ENCODE measurements at regions not wholly inside any gene's neighbourhood (a gene's known extent, or its start where the extent isn't known, plus 50 kb on each side); places are given as distances from the start of the nearest gene placed in this dataset.

- Histone ChIP-seq H2AFZ (ENCODE audit: low read length) (no peak overlapping the region), H3F3A (ENCODE audit: low read depth) (no peaks in the 10 kb centered on the region), H3K4me2 (ENCODE audit: low read depth, low read length, poor library complexity, severe bottlenecking) (no peak overlapping the region), H3K27me3 (ENCODE audit: insufficient read depth, low read length, poor library complexity, severe bottlenecking) (no peaks in the 10 kb centered on the region), H3K4me1 (ENCODE audit: insufficient read depth, low read length, poor library complexity, severe bottlenecking) (no peaks in the 10 kb centered on the region), H3K79me2 (ENCODE audit: insufficient read depth, low read length) (no peaks in the 10 kb centered on the region), H3K9me2 (replicated peaks; ENCODE audit: low read depth, low read length) (no peaks in the 10 kb centered on the region), H3K9me3 (ENCODE audit: insufficient read depth, low read depth, low read length) (no peaks in the 10 kb centered on the region), H3K9ac (ENCODE audit: low read depth, low read length, poor library complexity, severe bottlenecking) (no peak overlapping the region), H3K36me3 (ENCODE audit: insufficient read depth, low read length) (no peaks in the 10 kb centered on the region), H4K20me1 (ENCODE audit: insufficient read depth, low read length, poor library complexity, severe bottlenecking) (no peaks in the 10 kb centered on the region), H3K4me3 (ENCODE audit: low read length, poor library complexity, severe bottlenecking) (no peak overlapping the region)
- TF ChIP-seq, protein P1, sequence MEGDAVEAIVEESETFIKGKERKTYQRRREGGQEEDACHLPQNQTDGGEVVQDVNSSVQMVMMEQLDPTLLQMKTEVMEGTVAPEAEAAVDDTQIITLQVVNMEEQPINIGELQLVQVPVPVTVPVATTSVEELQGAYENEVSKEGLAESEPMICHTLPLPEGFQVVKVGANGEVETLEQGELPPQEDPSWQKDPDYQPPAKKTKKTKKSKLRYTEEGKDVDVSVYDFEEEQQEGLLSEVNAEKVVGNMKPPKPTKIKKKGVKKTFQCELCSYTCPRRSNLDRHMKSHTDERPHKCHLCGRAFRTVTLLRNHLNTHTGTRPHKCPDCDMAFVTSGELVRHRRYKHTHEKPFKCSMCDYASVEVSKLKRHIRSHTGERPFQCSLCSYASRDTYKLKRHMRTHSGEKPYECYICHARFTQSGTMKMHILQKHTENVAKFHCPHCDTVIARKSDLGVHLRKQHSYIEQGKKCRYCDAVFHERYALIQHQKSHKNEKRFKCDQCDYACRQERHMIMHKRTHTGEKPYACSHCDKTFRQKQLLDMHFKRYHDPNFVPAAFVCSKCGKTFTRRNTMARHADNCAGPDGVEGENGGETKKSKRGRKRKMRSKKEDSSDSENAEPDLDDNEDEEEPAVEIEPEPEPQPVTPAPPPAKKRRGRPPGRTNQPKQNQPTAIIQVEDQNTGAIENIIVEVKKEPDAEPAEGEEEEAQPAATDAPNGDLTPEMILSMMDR (conservative IDR thresholded peaks at IDR 0.05; ENCODE audit: low read length), result no peak
- no peak for TF ChIP-seq EZH2phosphoT487 (IDR thresholded peaks at IDR 0.05; ENCODE audit: borderline replicate concordance)
Observed at GRCh38 chr6:154611847-154612246, 101.4 kb upstream of the CNKSR3 start.

- Histone ChIP-seq H3K9me2 (replicated peaks; ENCODE audit: low read depth, low read length) (no peaks in the 10 kb centered on the region), H3F3A (ENCODE audit: low read depth) (no peaks in the 10 kb centered on the region), H3K4me1 (ENCODE audit: insufficient read depth, low read length, poor library complexity, severe bottlenecking) (no peaks in the 10 kb centered on the region), H3K4me2 (ENCODE audit: low read depth, low read length, poor library complexity, severe bottlenecking) (no peak overlapping the region), H2AFZ (ENCODE audit: low read length) (no peak overlapping the region), H3K9me3 (ENCODE audit: insufficient read depth, low read depth, low read length) (no peaks in the 10 kb centered on the region), H3K4me3 (ENCODE audit: low read length, poor library complexity, severe bottlenecking) (no peak overlapping the region), H3K36me3 (ENCODE audit: insufficient read depth, low read length) (no peaks in the 10 kb centered on the region), H4K20me1 (ENCODE audit: insufficient read depth, low read length, poor library complexity, severe bottlenecking) (no peaks in the 10 kb centered on the region), H3K79me2 (ENCODE audit: insufficient read depth, low read length) (no peaks in the 10 kb centered on the region), H3K27me3 (ENCODE audit: insufficient read depth, low read length, poor library complexity, severe bottlenecking) (no peaks in the 10 kb centered on the region), H3K9ac (ENCODE audit: low read depth, low read length, poor library complexity, severe bottlenecking) (no peak overlapping the region)
- TF ChIP-seq, protein P1 (conservative IDR thresholded peaks at IDR 0.05; ENCODE audit: low read length), result no peak
- TF ChIP-seq EZH2phosphoT487 (IDR thresholded peaks at IDR 0.05; ENCODE audit: borderline replicate concordance), result no peak
Observed at GRCh38 chr6:154613137-154613676, 102.7 kb upstream of the CNKSR3 start.

DNA sequence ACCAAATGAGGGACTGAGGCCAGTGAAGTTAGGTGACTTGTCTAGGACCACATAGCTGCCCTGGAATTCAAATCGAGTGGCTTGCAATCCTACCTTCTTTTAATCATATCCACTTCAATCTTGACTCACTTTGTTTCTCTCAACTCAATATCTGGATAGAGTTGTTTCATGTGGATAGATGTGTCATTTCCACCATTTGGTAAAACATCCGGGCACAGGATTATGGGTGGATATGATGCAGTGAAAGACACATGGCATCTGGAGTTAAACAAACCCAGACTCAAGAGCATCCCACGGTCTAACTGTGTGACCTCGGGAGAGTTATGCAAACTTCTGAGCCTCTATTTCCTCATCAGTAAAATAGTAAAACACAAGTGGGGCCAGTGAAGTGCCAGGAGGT is 103.6 kb upstream of the CNKSR3 start:
- H4K20me1 ChIP-seq (ENCODE audit: insufficient read depth, low read length, poor library complexity, severe bottlenecking), result no peaks in the 10 kb centered on the region
- no peaks in the 10 kb centered on the region for H3F3A ChIP-seq (ENCODE audit: low read depth)
- H3K4me2 ChIP-seq (ENCODE audit: low read depth, low read length, poor library complexity, severe bottlenecking), result no peak overlapping the region
- no peaks in the 10 kb centered on the region for H3K9me2 ChIP-seq (replicated peaks; ENCODE audit: low read depth, low read length)
- no peaks in the 10 kb centered on the region for H3K9me3 ChIP-seq (ENCODE audit: insufficient read depth, low read depth, low read length)
- H3K4me1 ChIP-seq (ENCODE audit: insufficient read depth, low read length, poor library complexity, severe bottlenecking), result no peaks in the 10 kb centered on the region
- H3K36me3 ChIP-seq (ENCODE audit: insufficient read depth, low read length), result no peaks in the 10 kb centered on the region
- no peaks in the 10 kb centered on the region for H3K79me2 ChIP-seq (ENCODE audit: insufficient read depth, low read length)
- no peak overlapping the region for H2AFZ ChIP-seq (ENCODE audit: low read length)
- no peak overlapping the region for H3K9ac ChIP-seq (ENCODE audit: low read depth, low read length, poor library complexity, severe bottlenecking)
- H3K27me3 ChIP-seq (ENCODE audit: insufficient read depth, low read length, poor library complexity, severe bottlenecking), result no peaks in the 10 kb centered on the region
- no peak overlapping the region for H3K4me3 ChIP-seq (ENCODE audit: low read length, poor library complexity, severe bottlenecking)
- no peak for TF ChIP-seq EZH2phosphoT487 (IDR thresholded peaks at IDR 0.05; ENCODE audit: borderline replicate concordance)
- TF ChIP-seq, protein P1 (conservative IDR thresholded peaks at IDR 0.05; ENCODE audit: low read length), result no peak
